ENCODE measurements at regions not wholly inside any gene's neighbourhood (a gene's known extent, or its start where the extent isn't known, plus 50 kb on each side); places are given as distances from the start of the nearest gene placed in this dataset.

DNA sequence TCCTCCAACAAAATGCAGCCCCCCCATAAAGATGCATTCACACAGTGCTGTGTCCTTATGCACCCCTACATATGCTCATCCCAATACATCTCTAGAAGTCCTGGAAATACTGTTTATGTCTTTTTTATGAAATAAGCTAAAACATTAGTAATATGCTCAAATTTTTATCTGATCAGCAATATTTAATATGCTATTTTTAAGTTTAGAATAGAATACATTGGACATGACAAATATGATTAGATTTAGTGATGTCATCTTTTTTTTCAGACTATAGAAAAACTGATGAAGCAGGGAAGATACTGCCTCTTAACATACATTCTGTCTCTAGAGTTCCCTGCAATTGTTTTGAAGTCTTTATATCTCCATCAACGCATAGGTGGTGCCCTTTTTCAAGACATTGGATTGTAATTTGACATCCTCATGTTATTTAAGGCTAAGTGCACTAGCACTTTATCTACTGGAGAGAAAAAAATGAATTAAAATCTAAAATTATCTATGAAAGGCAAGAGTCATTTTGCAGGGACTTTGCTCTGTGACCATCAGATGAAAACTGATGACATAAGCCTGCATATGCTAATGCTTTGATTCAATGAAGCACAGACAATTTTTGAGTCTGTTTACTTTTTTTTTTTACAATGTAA, 395.3 kb downstream of the LPIN1 start:
- ATAC-seq (ENCODE audit: low read depth) (no peak), DNase-seq (no peak)
- Histone ChIP-seq H3K4me1 (ENCODE audit: control insufficient read depth in 2 of 2, insufficient read depth in 2 of 2, low read length in 2 of 2) (no peaks in the 10 kb centered on the region), H3K79me2 (ENCODE audit: control insufficient read depth, insufficient read depth, low read length) (no peaks in the 10 kb centered on the region), H3K9me3 (ENCODE audit: control extremely low read depth in 1 of 3, control insufficient read depth in 2 of 3, insufficient read depth in 1 of 3, low read length in 2 of 3) (no peaks in the 10 kb centered on the region), H3K4me2 (replicated peaks; ENCODE audit: low read depth, low read length, poor library complexity, severe bottlenecking) (no peak overlapping the region), H3K9ac (ENCODE audit: low read length) (no peak overlapping the region), H3K4me3 (ENCODE audit: control extremely low read depth in 1 of 5, extremely low read depth in 1 of 5, insufficient read depth in 1 of 5, low read depth in 2 of 5, low read length in 4 of 5) (no peak overlapping the region), H2AFZ (ENCODE audit: insufficient read depth, low read depth, low read length, poor library complexity, severe bottlenecking) (no peak overlapping the region), H4K20me1 (ENCODE audit: control insufficient read depth, insufficient read depth, low read length, poor library complexity, severe bottlenecking) (no peaks in the 10 kb centered on the region), H3K27me3 (replicated peaks in 1 of 4; ENCODE audit: control extremely low read depth in 1 of 4, control insufficient read depth in 3 of 4, insufficient read depth in 4 of 4, low read length in 3 of 4) (no peaks in the 10 kb centered on the region), H3K36me3 (replicated peaks in 1 of 2; ENCODE audit: control extremely low read depth in 1 of 2, control insufficient read depth in 1 of 2, extremely low read depth in 1 of 2, insufficient read depth in 2 of 2, low read length in 1 of 2) (no peaks in the 10 kb centered on the region), H3K27ac (ENCODE audit: low read length in 2 of 2) (no peak overlapping the region)
- intact Hi-C loops (cut with micrococcal nuclease), result no loop called here
- TF ChIP-seq EZH2 (IDR thresholded peaks at IDR 0.05; ENCODE audit: borderline replicate concordance, insufficient read depth, low read depth, low read length, poor library complexity, severe bottlenecking), result no peak
- TF ChIP-seq, protein P1, sequence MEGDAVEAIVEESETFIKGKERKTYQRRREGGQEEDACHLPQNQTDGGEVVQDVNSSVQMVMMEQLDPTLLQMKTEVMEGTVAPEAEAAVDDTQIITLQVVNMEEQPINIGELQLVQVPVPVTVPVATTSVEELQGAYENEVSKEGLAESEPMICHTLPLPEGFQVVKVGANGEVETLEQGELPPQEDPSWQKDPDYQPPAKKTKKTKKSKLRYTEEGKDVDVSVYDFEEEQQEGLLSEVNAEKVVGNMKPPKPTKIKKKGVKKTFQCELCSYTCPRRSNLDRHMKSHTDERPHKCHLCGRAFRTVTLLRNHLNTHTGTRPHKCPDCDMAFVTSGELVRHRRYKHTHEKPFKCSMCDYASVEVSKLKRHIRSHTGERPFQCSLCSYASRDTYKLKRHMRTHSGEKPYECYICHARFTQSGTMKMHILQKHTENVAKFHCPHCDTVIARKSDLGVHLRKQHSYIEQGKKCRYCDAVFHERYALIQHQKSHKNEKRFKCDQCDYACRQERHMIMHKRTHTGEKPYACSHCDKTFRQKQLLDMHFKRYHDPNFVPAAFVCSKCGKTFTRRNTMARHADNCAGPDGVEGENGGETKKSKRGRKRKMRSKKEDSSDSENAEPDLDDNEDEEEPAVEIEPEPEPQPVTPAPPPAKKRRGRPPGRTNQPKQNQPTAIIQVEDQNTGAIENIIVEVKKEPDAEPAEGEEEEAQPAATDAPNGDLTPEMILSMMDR (IDR thresholded peaks at IDR 0.05), result no peak
- POLR2A ChIA-PET, result no interaction called here
- Mint-ChIP-seq H3K27me3 (no peaks in the 10 kb centered on the region), H3K4me3 (no peak overlapping the region), H3K27ac (no peak overlapping the region), H3K4me1 (peaks cover 2% of the 10 kb centered on the region), H3K9me3 (ENCODE audit: insufficient read depth) (no peaks in the 10 kb centered on the region)
- CTCF ChIA-PET, result no interaction called here
- no CpG with 5 or more reads among the region's 1 CpG for WGBS (ENCODE audit: insufficient coverage)

DNA sequence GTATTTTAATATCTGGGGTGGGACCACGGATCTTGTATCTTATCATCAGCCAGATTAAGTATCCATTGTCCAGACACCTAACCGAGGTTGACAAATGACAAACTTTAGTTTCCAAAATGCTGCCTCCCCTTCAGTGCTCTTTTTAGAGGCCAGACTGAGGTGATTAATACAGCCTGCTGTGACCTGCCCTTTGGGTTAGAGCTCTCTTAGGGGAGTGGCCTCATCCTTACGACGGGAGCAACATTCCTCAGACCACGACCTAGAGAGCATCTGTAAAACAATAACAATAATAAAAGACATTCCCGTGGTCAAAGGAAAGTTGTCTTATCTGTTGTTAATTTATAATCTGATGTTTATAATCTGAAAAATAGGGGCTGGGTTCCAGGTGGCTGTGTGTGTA, 405.3 kb downstream of the LPIN1 start:
- POLR2A ChIA-PET, result no interaction called here
- no peak overlapping the region for H3K4me3 ChIP-seq (ENCODE audit: control extremely low read depth in 1 of 5, extremely low read depth in 1 of 5, insufficient read depth in 1 of 5, low read depth in 2 of 5, low read length in 4 of 5)
- TF ChIP-seq EZH2 (IDR thresholded peaks at IDR 0.05; ENCODE audit: borderline replicate concordance, insufficient read depth, low read depth, low read length, poor library complexity, severe bottlenecking), result no peak
- TF ChIP-seq, protein P1 (IDR thresholded peaks at IDR 0.05), result no peak
- no peaks in the 10 kb centered on the region for H3K27me3 ChIP-seq (replicated peaks in 1 of 4; ENCODE audit: control extremely low read depth in 1 of 4, control insufficient read depth in 3 of 4, insufficient read depth in 4 of 4, low read length in 3 of 4)
- no peaks in the 10 kb centered on the region for H3K9me3 ChIP-seq (ENCODE audit: control extremely low read depth in 1 of 3, control insufficient read depth in 2 of 3, insufficient read depth in 1 of 3, low read length in 2 of 3)
- no peaks in the 10 kb centered on the region for H3K27me3 Mint-ChIP-seq
- H3K36me3 ChIP-seq (replicated peaks in 1 of 2; ENCODE audit: control extremely low read depth in 1 of 2, control insufficient read depth in 1 of 2, extremely low read depth in 1 of 2, insufficient read depth in 2 of 2, low read length in 1 of 2), result no peaks in the 10 kb centered on the region
- no peak overlapping the region for H3K27ac Mint-ChIP-seq
- peaks cover 23% of the 10 kb centered on the region for H3K4me1 Mint-ChIP-seq
- H3K79me2 ChIP-seq (ENCODE audit: control insufficient read depth, insufficient read depth, low read length), result no peaks in the 10 kb centered on the region
- H3K9me3 Mint-ChIP-seq (ENCODE audit: insufficient read depth), result no peaks in the 10 kb centered on the region
- no CpG with 5 or more reads among the region's 6 CpGs for WGBS (ENCODE audit: insufficient coverage)
- H3K4me2 ChIP-seq (replicated peaks; ENCODE audit: low read depth, low read length, poor library complexity, severe bottlenecking), result no peak overlapping the region
- no peak overlapping the region for H3K4me3 Mint-ChIP-seq
- H2AFZ ChIP-seq (ENCODE audit: insufficient read depth, low read depth, low read length, poor library complexity, severe bottlenecking), result no peak overlapping the region
- ATAC-seq (ENCODE audit: low read depth) (no peak), DNase-seq (no peak)
- no peaks in the 10 kb centered on the region for H4K20me1 ChIP-seq (ENCODE audit: control insufficient read depth, insufficient read depth, low read length, poor library complexity, severe bottlenecking)
- peaks cover 6 to 10% of the 10 kb centered on the region in 2 donors for H3K4me1 ChIP-seq (ENCODE audit: control insufficient read depth in 2 of 2, insufficient read depth in 2 of 2, low read length in 2 of 2)
- no peak overlapping the region for H3K27ac ChIP-seq (ENCODE audit: low read length in 2 of 2)
- H3K9ac ChIP-seq (ENCODE audit: low read length), result no peak overlapping the region
- intact Hi-C loops (cut with micrococcal nuclease), result loop anchor here (2.0 kb wide), 1 partner anchor 17 kb away; no protein-coding TSS in a partner anchor
- CTCF ChIA-PET, result interaction anchor here (1.4 kb wide), 1 partner anchor 9 kb away, joined by 4 read pairs; no protein-coding TSS in a partner anchor

Measured in B cell (primary cell).